GM23338 (cell line): ENCODE measurements at regions not wholly inside any gene's neighbourhood (a gene's known extent, or its start where the extent isn't known, plus 50 kb on each side); places are given as distances from the start of the nearest gene placed in this dataset. TPM values are rescaled to one million over a fixed set of nuclear protein-coding genes. Genes with fewer than 3 reads are reported as not detected.

Source experiments
- ATAC-seq: fragments of 200-7000 bp; cut with Tn5 transposase; 3 replicates; pipeline ENCODE4 v1.9.1; 2020
- DNase-seq: peaks from one replicate; pipeline ENCODE4 v3.0.0-alpha.2; 2015; ENCODE audit warnings: low spot score
- H2AFZ ChIP-seq: fragments of 200-600 bp; sonication (generic); 2 replicates; pipeline ENCODE4 v1.8.0; 2016; ENCODE audit warnings: antibody characterized with exemption, mild to moderate bottlenecking, moderate library complexity
- H3F3A ChIP-seq: fragments of 200-600 bp; sonication (generic); replicated peaks from 2 replicates; pipeline ENCODE4 v1.8.0; 2017; ENCODE audit warnings: antibody characterized with exemption, mixed run types, low read depth
- H3K27ac ChIP-seq: fragments of 200-600 bp; sonication (generic); 2 replicates; pipeline ENCODE4 v1.6.1; 2016; ENCODE audit warnings: low read depth
- H3K27me3 ChIP-seq: fragments of 200-600 bp; sonication (generic); 2 replicates; pipeline ENCODE4 v1.8.0; 2016; ENCODE audit warnings: mild to moderate bottlenecking, mixed run types, moderate library complexity; ENCODE audit not compliant: insufficient read depth
- H3K36me3 ChIP-seq: fragments of 200-600 bp; sonication (generic); 2 replicates; pipeline ENCODE4 v1.8.0; 2016; ENCODE audit warnings: mild to moderate bottlenecking; ENCODE audit not compliant: insufficient read depth
- H3K4me1 ChIP-seq: fragments of 200-600 bp; sonication (generic); 2 replicates; pipeline ENCODE4 v1.8.0; 2016; ENCODE audit warnings: mild to moderate bottlenecking, moderate library complexity; ENCODE audit not compliant: insufficient read depth
- H3K4me2 ChIP-seq: fragments of 200-600 bp; sonication (generic); 2 replicates; pipeline ENCODE4 v1.7.1; 2017; ENCODE audit warnings: mixed run types
- H3K4me3 ChIP-seq: fragments of 200-600 bp; sonication (generic); 2 replicates; pipeline ENCODE4 v1.6.1; 2016; ENCODE audit warnings: mixed run types
- H3K79me2 ChIP-seq: fragments of 200-600 bp; sonication (generic); replicated peaks from 2 replicates; pipeline ENCODE4 v1.8.0; 2017; ENCODE audit warnings: mild to moderate bottlenecking; ENCODE audit not compliant: insufficient read depth
- H3K9me2 ChIP-seq: fragments of 200-600 bp; sonication (generic); 2 replicates; pipeline ENCODE4 v1.8.0; 2017; ENCODE audit not compliant: insufficient read depth
- H4K20me1 ChIP-seq: fragments of 200-600 bp; sonication (generic); replicated peaks from 2 replicates; pipeline ENCODE4 v1.8.0; 2017; ENCODE audit warnings: mild to moderate bottlenecking; ENCODE audit not compliant: insufficient read depth
- H3K27ac Mint-ChIP-seq: 2 replicates; pipeline ENCODE4 v1.8.0; 2020; ENCODE audit warnings: inconsistent platforms, mild to moderate bottlenecking, moderate library complexity, mixed read lengths
- H3K27me3 Mint-ChIP-seq: 3 replicates; pipeline ENCODE4 v1.8.0; 2022; ENCODE audit warnings: low read depth, mild to moderate bottlenecking, moderate library complexity, mixed read lengths, inconsistent platforms; ENCODE audit not compliant: insufficient read depth, poor library complexity
- H3K36me3 Mint-ChIP-seq: 3 replicates; pipeline ENCODE4 v1.8.0; 2021; ENCODE audit warnings: low read depth, mild to moderate bottlenecking, inconsistent platforms, moderate library complexity, mixed read lengths
- H3K4me1 Mint-ChIP-seq: 3 replicates; pipeline ENCODE4 v1.8.0; 2020; ENCODE audit warnings: mild to moderate bottlenecking, inconsistent platforms, mixed read lengths
- H3K4me3 Mint-ChIP-seq: 3 replicates; pipeline ENCODE4 v1.8.0; 2021; ENCODE audit warnings: moderate library complexity, mild to moderate bottlenecking, inconsistent platforms, mixed read lengths
- H3K9me3 Mint-ChIP-seq: 3 replicates; pipeline ENCODE4 v1.8.0; 2020; ENCODE audit warnings: moderate library complexity, mild to moderate bottlenecking, inconsistent platforms, mixed read lengths
- ETS1 ChIP-seq: IDR thresholded peaks from 2 replicates; pipeline ENCODE4 v1.6.1; 2016; ENCODE audit warnings: antibody characterized with exemption
- ZNF462 ChIP-seq: fragments of 250-450 bp; sonication (Bioruptor Pico); IDR thresholded peaks from 2 replicates; pipeline ENCODE4 v1.5.0; 2020; ENCODE audit warnings: mild to moderate bottlenecking, moderate library complexity
- microRNA counts: library from miRNA; unstranded; fragments of <30 nt; microRNA quantifications from one replicate; lab custom pipeline; 2017
- microRNA-seq: library from miRNA; unstranded; fragments of <30 nt; microRNA quantifications from one replicate; pipeline ENCODE4, GENCODE V29; 2017
- small RNA-seq: library from RNA; depleted of rRNA; stranded (forward); fragments of <200 nt; gene quantifications from one replicate; pipeline ENCODE3, GENCODE V24; 2014; ENCODE audit warnings: low replicate concordance

- no peaks in the 10 kb centered on the region for H3K9me3 Mint-ChIP-seq
- ATAC-seq: no peak
- no peak for TF ChIP-seq ETS1
- no peak for TF ChIP-seq ZNF462 (CRISPR knock-in tag)
These were observed 58.2 kb upstream of the DIPK2B start for GRCh38 chrX:45258731-45259402.

More at GRCh38 chrX:45258731-45259402, 58.2 kb upstream of the DIPK2B start:
- Mint-ChIP-seq H3K27ac (no peak overlapping the region), H3K36me3 (no peaks in the 10 kb centered on the region), H3K27me3 (no peaks in the 10 kb centered on the region), H3K4me3 (no peak overlapping the region), H3K4me1 (peaks cover 6% of the 10 kb centered on the region; the same call in 2 of the 3 replicates)
- no peaks in the 10 kb centered on the region for H3K9me2 ChIP-seq
- no peaks in the 10 kb centered on the region for H3K79me2 ChIP-seq
- no peak for DNase-seq
- no peaks in the 10 kb centered on the region for H3K4me1 ChIP-seq
- H2AFZ ChIP-seq: no peak overlapping the region
- H3K36me3 ChIP-seq: no peaks in the 10 kb centered on the region
- no peaks in the 10 kb centered on the region for H3F3A ChIP-seq
- H3K27me3 ChIP-seq: no peaks in the 10 kb centered on the region
- H3K27ac ChIP-seq: no peak overlapping the region
- H3K4me3 ChIP-seq: no peak overlapping the region
- no peak overlapping the region for H3K4me2 ChIP-seq
- H4K20me1 ChIP-seq: no peaks in the 10 kb centered on the region

MicroRNAs encoded in the stretch of these regions (microRNA counts, 767-probe panel; counts per million panel counts)
- 11,219 counts per million, percentile 79 among the panel's probes with 10 or more counts for microRNA hsa-miR-221-3p (lab: Ali Mortazavi, UCI)
- 10,204 counts per million, percentile 71 among the panel's probes with 10 or more counts for microRNA hsa-miR-222-3p (lab: Ali Mortazavi, UCI)

Small RNAs in the stretch of these regions (microRNA-seq; reads per million reads assigned to microRNA genes)
- gene MIR221 (2,041 reads per million, percentile 94 among the genes with 10 or more reads in this experiment), gene MIR222 (713 reads per million, percentile 89 among the genes with 10 or more reads in this experiment)

Small RNAs in the stretch of these regions (small RNA-seq; reads per million reads assigned to genes)
- gene MIR221 (99.4 reads per million, percentile 99 among the genes with 10 or more reads in this experiment), gene MIR222 (119 reads per million, percentile 99 among the genes with 10 or more reads in this experiment), gene RF00017 (not detected), gene RF00591 (not detected)
